ENCODE measurements at regions not wholly inside any gene's neighbourhood (a gene's known extent, or its start where the extent isn't known, plus 50 kb on each side); places are given as distances from the start of the nearest gene placed in this dataset.

- in situ Hi-C loops (cut with MboI) = loop anchor here (25.0 kb wide), 1 partner anchor 583 kb away; no protein-coding TSS in a partner anchor
- no peak for ATAC-seq
These were observed 81.3 kb upstream of the PTPN3 start for GRCh38 chr9:109579191-109579948.

More at GRCh38 chr9:109579191-109579948, 81.3 kb upstream of the PTPN3 start:
- no peaks in the 10 kb centered on the region for H3K9me1 ChIP-seq (ENCODE audit: control insufficient read depth, insufficient read depth, low read length)
- no peak overlapping the region for H3K4me3 ChIP-seq
- DNase-seq (ENCODE audit: extremely low read depth in 1 of 4, low spot score in 3 of 4) (no peak), FAIRE-seq (no peak)
- 3% methylated on average over 6 of the region's 6 CpGs for WGBS (ENCODE audit: insufficient coverage, low coverage, missing lambda C conversion rate)
- CTCF ChIA-PET (ENCODE audit: low intra/inter-chr PET ratio) = no interaction called here
- intact Hi-C loops (cut with micrococcal nuclease) = loop anchor here (5.0 kb wide), 1 partner anchor 238 kb away; no protein-coding TSS in a partner anchor
- no peaks in the 10 kb centered on the region for H3K36me3 ChIP-seq (ENCODE audit: control insufficient read depth, insufficient read depth, low read length)
- TF ChIP-seq SRSF3 (IDR thresholded peaks at IDR 0.05; ENCODE audit: insufficient read depth, low read length) (no peak), MITF (IDR thresholded peaks at IDR 0.05) (no peak), ZNF224 (CRISPR knock-in tag; IDR thresholded peaks at IDR 0.05) (no peak), TAF7 (tag; IDR thresholded peaks at IDR 0.05) (no peak), RFX7 (CRISPR knock-in tag; IDR thresholded peaks at IDR 0.05) (no peak)
- TF ChIP-seq, protein P1, sequence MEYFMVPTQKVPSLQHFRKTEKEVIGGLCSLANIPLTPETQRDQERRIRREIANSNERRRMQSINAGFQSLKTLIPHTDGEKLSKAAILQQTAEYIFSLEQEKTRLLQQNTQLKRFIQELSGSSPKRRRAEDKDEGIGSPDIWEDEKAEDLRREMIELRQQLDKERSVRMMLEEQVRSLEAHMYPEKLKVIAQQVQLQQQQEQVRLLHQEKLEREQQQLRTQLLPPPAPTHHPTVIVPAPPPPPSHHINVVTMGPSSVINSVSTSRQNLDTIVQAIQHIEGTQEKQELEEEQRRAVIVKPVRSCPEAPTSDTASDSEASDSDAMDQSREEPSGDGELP (CRISPR knock-in tag; IDR thresholded peaks at IDR 0.05; ENCODE audit: borderline replicate concordance) = no peak
- H3K79me2 ChIP-seq (ENCODE audit: control insufficient read depth, insufficient read depth, low read length) = no peaks in the 10 kb centered on the region
- H3K9me3 ChIP-seq (replicated peaks; ENCODE audit: control insufficient read depth, insufficient read depth, low read depth, low read length) = no peaks in the 10 kb centered on the region
- BruUV-seq (replicated peaks) = no TSS peak
- no peaks in the 10 kb centered on the region for H4K20me1 ChIP-seq (replicated peaks; ENCODE audit: control insufficient read depth, insufficient read depth, low read length)
- H3K4me2 ChIP-seq (ENCODE audit: insufficient read depth, low read length) = no peak overlapping the region
- H3K4me1 ChIP-seq (replicated peaks in 1 of 2; ENCODE audit: control insufficient read depth in 2 of 2, insufficient read depth in 2 of 2, low read length in 2 of 2) = no peaks in the 10 kb centered on the region
- no peaks in the 10 kb centered on the region; a peak in 1 of 5 replicates for H3K27me3 ChIP-seq (ENCODE audit: control insufficient read depth in 2 of 2, insufficient read depth in 2 of 2, low read length in 2 of 2)
- H3K27ac ChIP-seq (ENCODE audit: extremely low read depth, low read depth, low read length) = no peak overlapping the region
- no peak overlapping the region for H3K9ac ChIP-seq (ENCODE audit: insufficient read depth in 1 of 2, low read depth in 2 of 2, low read length in 2 of 2)
- H2AFZ ChIP-seq (ENCODE audit: low read depth, low read length) = no peak overlapping the region
- POLR2A ChIA-PET = interaction anchor here (0.5 kb wide), 1 partner anchor 18 kb away, joined by 3 read pairs; no protein-coding TSS in a partner anchor
